Hematopoietic multipotent progenitor cell treated with erythropoietin and hydrocortisone succinate and interleukin-3 and kit ligand, for 6 days (in vitro differentiated cells): ENCODE measurements at regions not wholly inside any gene's neighbourhood (a gene's known extent, or its start where the extent isn't known, plus 50 kb on each side); places are given as distances from the start of the nearest gene placed in this dataset.

Source experiments
- DNase-seq: peaks from one replicate; pipeline ENCODE4 v3.0.0-alpha.2; 2015

DNA sequence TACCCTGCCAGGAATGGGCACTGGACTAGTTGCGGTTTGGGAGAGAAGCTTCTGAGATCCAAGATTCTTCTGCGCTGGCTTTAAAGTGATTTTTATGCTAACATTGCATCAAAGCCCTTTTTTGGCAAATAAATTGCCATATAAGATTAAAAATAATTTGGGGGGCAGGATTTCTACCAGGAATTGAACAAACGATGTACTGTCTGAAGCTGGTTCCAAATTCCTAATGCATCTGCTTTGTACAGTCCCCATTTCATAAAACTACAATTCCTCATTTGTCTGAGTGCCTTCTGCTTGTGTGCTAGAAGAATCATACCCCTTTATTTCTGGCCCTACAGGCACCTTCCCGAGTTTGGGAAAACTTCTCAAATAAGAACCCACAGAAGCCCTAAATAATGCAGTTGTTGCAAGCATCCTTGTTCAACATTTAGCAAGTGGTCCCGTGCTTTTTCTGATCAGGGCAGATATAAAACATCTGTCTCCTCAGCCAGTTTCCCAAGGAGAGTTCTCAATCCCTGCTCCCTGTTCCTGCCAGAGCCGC lies 349.7 kb downstream of the PTEN start:
- DNase-seq = no peak

GRCh38 chr10:88216976-88217375 lies 353.6 kb downstream of the PTEN start:
- peak; percentile 81 for DNase-seq

DNA sequence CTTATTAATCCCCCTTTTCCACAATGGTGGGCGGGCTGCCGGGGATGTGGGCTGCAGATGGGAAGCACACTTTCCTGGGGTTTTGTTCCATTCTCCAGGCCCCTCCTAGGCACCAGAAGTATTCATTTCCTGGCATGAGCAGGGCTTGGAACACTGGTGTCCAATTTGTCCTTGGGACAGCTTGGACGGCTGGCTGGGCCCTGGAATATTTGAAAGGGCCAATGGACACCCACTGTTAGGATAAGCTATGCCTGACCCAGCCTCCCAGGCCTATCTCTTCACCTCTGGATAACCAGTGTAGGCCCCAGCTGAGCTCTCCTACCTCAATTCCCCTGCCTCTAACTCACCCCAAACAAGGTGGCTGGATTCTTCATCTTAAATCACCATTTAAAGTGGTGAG lies 354.9 kb downstream of the PTEN start:
- DNase-seq = no peak

- DNase-seq = no peak
Observed at GRCh38 chr10:88219753-88220152, 356.3 kb downstream of the PTEN start.

- no peak for DNase-seq
Observed at GRCh38 chr10:88221010-88221973, 357.9 kb downstream of the PTEN start.

DNA sequence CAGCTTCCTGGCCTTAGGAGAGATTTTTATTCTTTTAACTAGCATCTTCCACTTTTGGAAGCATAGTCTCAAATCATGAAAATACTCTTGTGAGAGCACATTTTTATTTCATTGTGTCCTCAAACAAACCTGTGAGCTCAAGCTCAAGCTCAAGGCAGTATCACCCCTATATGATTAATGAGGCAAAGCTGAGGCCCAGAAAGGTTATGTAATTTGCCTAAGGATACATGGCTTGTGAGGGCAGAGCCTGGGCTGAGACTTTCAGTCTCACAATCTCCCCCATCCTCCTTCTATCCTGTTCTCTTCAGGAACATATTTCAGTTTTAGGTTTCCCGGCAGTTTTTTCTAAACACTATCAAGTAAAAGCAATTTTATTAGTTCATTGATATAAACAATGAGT lies 359.5 kb downstream of the PTEN start:
- no peak for DNase-seq
